GM23338 (cell line): ENCODE measurements at regions not wholly inside any gene's neighbourhood (a gene's known extent, or its start where the extent isn't known, plus 50 kb on each side); places are given as distances from the start of the nearest gene placed in this dataset.

Experiments
- ATAC-seq: fragments of 200-7000 bp; cut with Tn5 transposase; 3 replicates; pipeline ENCODE4 v1.9.1; 2020
- DNase-seq: peaks from one replicate; pipeline ENCODE4 v3.0.0-alpha.2; 2015; ENCODE audit warnings: low spot score
- H2AFZ ChIP-seq: fragments of 200-600 bp; sonication (generic); 2 replicates; pipeline ENCODE4 v1.8.0; 2016; ENCODE audit warnings: antibody characterized with exemption, mild to moderate bottlenecking, moderate library complexity
- H3F3A ChIP-seq: fragments of 200-600 bp; sonication (generic); replicated peaks from 2 replicates; pipeline ENCODE4 v1.8.0; 2017; ENCODE audit warnings: antibody characterized with exemption, mixed run types, low read depth
- H3K27ac ChIP-seq: fragments of 200-600 bp; sonication (generic); 2 replicates; pipeline ENCODE4 v1.6.1; 2016; ENCODE audit warnings: low read depth
- H3K27me3 ChIP-seq: fragments of 200-600 bp; sonication (generic); 2 replicates; pipeline ENCODE4 v1.8.0; 2016; ENCODE audit warnings: mild to moderate bottlenecking, mixed run types, moderate library complexity; ENCODE audit not compliant: insufficient read depth
- H3K36me3 ChIP-seq: fragments of 200-600 bp; sonication (generic); 2 replicates; pipeline ENCODE4 v1.8.0; 2016; ENCODE audit warnings: mild to moderate bottlenecking; ENCODE audit not compliant: insufficient read depth
- H3K4me1 ChIP-seq: fragments of 200-600 bp; sonication (generic); 2 replicates; pipeline ENCODE4 v1.8.0; 2016; ENCODE audit warnings: mild to moderate bottlenecking, moderate library complexity; ENCODE audit not compliant: insufficient read depth
- H3K4me2 ChIP-seq: fragments of 200-600 bp; sonication (generic); 2 replicates; pipeline ENCODE4 v1.7.1; 2017; ENCODE audit warnings: mixed run types
- H3K4me3 ChIP-seq: fragments of 200-600 bp; sonication (generic); 2 replicates; pipeline ENCODE4 v1.6.1; 2016; ENCODE audit warnings: mixed run types
- H3K79me2 ChIP-seq: fragments of 200-600 bp; sonication (generic); replicated peaks from 2 replicates; pipeline ENCODE4 v1.8.0; 2017; ENCODE audit warnings: mild to moderate bottlenecking; ENCODE audit not compliant: insufficient read depth
- H3K9me2 ChIP-seq: fragments of 200-600 bp; sonication (generic); 2 replicates; pipeline ENCODE4 v1.8.0; 2017; ENCODE audit not compliant: insufficient read depth
- H4K20me1 ChIP-seq: fragments of 200-600 bp; sonication (generic); replicated peaks from 2 replicates; pipeline ENCODE4 v1.8.0; 2017; ENCODE audit warnings: mild to moderate bottlenecking; ENCODE audit not compliant: insufficient read depth
- H3K27ac Mint-ChIP-seq: 2 replicates; pipeline ENCODE4 v1.8.0; 2020; ENCODE audit warnings: inconsistent platforms, mild to moderate bottlenecking, moderate library complexity, mixed read lengths
- H3K27me3 Mint-ChIP-seq: 3 replicates; pipeline ENCODE4 v1.8.0; 2022; ENCODE audit warnings: low read depth, mild to moderate bottlenecking, moderate library complexity, mixed read lengths, inconsistent platforms; ENCODE audit not compliant: insufficient read depth, poor library complexity
- H3K36me3 Mint-ChIP-seq: 3 replicates; pipeline ENCODE4 v1.8.0; 2021; ENCODE audit warnings: low read depth, mild to moderate bottlenecking, inconsistent platforms, moderate library complexity, mixed read lengths
- H3K4me1 Mint-ChIP-seq: 3 replicates; pipeline ENCODE4 v1.8.0; 2020; ENCODE audit warnings: mild to moderate bottlenecking, inconsistent platforms, mixed read lengths
- H3K4me3 Mint-ChIP-seq: 3 replicates; pipeline ENCODE4 v1.8.0; 2021; ENCODE audit warnings: moderate library complexity, mild to moderate bottlenecking, inconsistent platforms, mixed read lengths
- H3K9me3 Mint-ChIP-seq: 3 replicates; pipeline ENCODE4 v1.8.0; 2020; ENCODE audit warnings: moderate library complexity, mild to moderate bottlenecking, inconsistent platforms, mixed read lengths
- ETS1 ChIP-seq: IDR thresholded peaks from 2 replicates; pipeline ENCODE4 v1.6.1; 2016; ENCODE audit warnings: antibody characterized with exemption
- EZH2 ChIP-seq: fragments of 200-600 bp; sonication (generic); IDR thresholded peaks from one replicate; pipeline ENCODE4 v1.8.0; 2017; ENCODE audit warnings: antibody characterized with exemption, mild to moderate bottlenecking, low read depth; ENCODE audit not compliant: unreplicated experiment
- JUNB ChIP-seq: IDR thresholded peaks from one replicate; pipeline ENCODE4 v1.6.1; 2016; ENCODE audit warnings: antibody characterized with exemption; ENCODE audit not compliant: unreplicated experiment
- NANOG ChIP-seq: IDR thresholded peaks from 2 replicates; pipeline ENCODE4 v1.6.1; 2016; ENCODE audit warnings: antibody characterized with exemption, borderline replicate concordance
- REST ChIP-seq: IDR thresholded peaks from one replicate; pipeline ENCODE4 v1.6.1; 2018; ENCODE audit warnings: antibody characterized with exemption; ENCODE audit not compliant: unreplicated experiment
- ZNF331 ChIP-seq: fragments of 250-450 bp; sonication (Bioruptor Pico); IDR thresholded peaks from 2 replicates; pipeline ENCODE4 v1.5.0; 2020; ENCODE audit warnings: low read depth, mild to moderate bottlenecking, moderate library complexity
- TF ChIP-seq, protein P1 (sequence below): fragments of 250-450 bp; sonication (Bioruptor Pico); IDR thresholded peaks from 2 replicates; pipeline ENCODE4 v1.5.0; 2020; ENCODE audit warnings: mild to moderate bottlenecking, moderate library complexity

DNA sequence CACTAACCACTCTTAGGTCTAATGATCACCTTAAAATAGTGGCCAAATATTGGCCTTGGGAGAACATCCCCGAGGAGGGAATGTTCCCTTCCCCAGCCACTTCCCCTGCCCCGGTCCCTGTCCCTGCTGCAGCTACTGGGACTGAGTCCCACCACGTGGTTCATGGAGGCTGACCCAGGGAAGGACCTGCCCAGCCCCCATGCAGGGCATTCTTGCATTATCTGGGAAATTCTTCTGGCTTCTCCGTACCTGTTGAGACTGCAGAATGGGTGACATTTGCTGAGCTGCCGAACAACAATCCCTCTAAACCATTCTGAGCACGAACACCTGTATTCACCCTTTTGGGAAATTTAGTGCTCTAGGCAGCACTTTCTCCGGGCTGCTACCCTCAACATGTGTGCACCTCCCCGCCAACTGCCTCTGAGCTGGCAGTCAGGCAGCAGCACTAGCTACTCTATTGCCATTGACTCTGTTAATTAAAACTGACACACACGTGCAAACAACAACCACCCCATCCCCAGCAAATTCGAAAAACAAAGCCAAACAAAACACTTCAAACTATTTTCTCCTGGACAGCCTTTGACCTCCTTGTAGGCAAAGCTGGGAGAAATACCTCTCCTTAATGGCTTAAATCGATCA is 567.4 kb upstream of the MKI67 start (continued):
- no peak for TF ChIP-seq EZH2
- TF ChIP-seq ZNF331: no peak
- no peak for TF ChIP-seq NANOG
- no peak for TF ChIP-seq JUNB

DNA sequence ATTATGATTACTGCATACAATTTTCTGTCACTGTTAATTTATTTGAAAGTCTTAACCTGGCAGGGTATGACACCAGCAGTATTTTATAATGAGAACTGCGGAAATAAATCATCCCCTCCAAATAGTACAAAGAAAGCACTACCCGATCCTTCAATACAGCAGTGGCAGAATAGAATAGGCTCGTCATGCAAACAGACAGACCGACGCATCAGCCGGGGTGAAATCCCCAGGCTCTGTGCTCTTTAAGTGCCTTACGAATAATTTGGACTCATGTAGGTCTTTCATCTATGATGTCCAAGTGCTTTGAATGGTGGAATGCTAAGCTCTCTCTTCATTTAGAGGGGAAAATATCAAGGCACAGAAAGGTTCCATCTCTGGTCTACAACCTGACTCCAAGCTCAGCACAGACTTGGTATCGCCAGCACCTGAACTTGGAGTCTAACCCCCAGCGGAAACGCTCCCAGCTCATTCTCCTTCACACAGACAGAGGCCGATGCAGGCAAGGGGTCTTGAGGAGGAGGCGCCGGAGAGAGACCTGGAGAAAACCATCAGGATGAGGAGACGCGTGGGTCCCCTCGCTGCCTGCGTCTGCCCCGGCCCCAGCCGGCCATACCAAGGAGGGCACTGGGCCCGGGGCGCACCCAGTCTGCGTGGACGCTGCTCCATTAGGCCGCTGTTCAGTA is 568.1 kb upstream of the MKI67 start:
- ATAC-seq: peak; percentile 20
- no peak overlapping the region for H3K27ac ChIP-seq

More for the DNA sequence above, 568.1 kb upstream of the MKI67 start:
- Mint-ChIP-seq H3K36me3 (no peaks in the 10 kb centered on the region), H3K4me3 (no peak overlapping the region), H3K4me1 (peaks cover 47% of the 10 kb centered on the region), H3K9me3 (no peaks in the 10 kb centered on the region), H3K27ac (no peak overlapping the region), H3K27me3 (peaks cover 5% of the 10 kb centered on the region)
- Histone ChIP-seq H3K4me2 (no peak overlapping the region), H3F3A (no peaks in the 10 kb centered on the region), H3K36me3 (no peaks in the 10 kb centered on the region), H3K27me3 (no peaks in the 10 kb centered on the region), H4K20me1 (no peaks in the 10 kb centered on the region), H2AFZ (peak overlapping the region; percentile 88; the same call in 1 of the 2 replicates), H3K9me2 (no peaks in the 10 kb centered on the region), H3K4me3 (no peak overlapping the region), H3K4me1 (peaks cover 23% of the 10 kb centered on the region), H3K79me2 (no peaks in the 10 kb centered on the region)
- peak; percentile 21 for DNase-seq
- no peak for TF ChIP-seq REST
- TF ChIP-seq, protein P1, sequence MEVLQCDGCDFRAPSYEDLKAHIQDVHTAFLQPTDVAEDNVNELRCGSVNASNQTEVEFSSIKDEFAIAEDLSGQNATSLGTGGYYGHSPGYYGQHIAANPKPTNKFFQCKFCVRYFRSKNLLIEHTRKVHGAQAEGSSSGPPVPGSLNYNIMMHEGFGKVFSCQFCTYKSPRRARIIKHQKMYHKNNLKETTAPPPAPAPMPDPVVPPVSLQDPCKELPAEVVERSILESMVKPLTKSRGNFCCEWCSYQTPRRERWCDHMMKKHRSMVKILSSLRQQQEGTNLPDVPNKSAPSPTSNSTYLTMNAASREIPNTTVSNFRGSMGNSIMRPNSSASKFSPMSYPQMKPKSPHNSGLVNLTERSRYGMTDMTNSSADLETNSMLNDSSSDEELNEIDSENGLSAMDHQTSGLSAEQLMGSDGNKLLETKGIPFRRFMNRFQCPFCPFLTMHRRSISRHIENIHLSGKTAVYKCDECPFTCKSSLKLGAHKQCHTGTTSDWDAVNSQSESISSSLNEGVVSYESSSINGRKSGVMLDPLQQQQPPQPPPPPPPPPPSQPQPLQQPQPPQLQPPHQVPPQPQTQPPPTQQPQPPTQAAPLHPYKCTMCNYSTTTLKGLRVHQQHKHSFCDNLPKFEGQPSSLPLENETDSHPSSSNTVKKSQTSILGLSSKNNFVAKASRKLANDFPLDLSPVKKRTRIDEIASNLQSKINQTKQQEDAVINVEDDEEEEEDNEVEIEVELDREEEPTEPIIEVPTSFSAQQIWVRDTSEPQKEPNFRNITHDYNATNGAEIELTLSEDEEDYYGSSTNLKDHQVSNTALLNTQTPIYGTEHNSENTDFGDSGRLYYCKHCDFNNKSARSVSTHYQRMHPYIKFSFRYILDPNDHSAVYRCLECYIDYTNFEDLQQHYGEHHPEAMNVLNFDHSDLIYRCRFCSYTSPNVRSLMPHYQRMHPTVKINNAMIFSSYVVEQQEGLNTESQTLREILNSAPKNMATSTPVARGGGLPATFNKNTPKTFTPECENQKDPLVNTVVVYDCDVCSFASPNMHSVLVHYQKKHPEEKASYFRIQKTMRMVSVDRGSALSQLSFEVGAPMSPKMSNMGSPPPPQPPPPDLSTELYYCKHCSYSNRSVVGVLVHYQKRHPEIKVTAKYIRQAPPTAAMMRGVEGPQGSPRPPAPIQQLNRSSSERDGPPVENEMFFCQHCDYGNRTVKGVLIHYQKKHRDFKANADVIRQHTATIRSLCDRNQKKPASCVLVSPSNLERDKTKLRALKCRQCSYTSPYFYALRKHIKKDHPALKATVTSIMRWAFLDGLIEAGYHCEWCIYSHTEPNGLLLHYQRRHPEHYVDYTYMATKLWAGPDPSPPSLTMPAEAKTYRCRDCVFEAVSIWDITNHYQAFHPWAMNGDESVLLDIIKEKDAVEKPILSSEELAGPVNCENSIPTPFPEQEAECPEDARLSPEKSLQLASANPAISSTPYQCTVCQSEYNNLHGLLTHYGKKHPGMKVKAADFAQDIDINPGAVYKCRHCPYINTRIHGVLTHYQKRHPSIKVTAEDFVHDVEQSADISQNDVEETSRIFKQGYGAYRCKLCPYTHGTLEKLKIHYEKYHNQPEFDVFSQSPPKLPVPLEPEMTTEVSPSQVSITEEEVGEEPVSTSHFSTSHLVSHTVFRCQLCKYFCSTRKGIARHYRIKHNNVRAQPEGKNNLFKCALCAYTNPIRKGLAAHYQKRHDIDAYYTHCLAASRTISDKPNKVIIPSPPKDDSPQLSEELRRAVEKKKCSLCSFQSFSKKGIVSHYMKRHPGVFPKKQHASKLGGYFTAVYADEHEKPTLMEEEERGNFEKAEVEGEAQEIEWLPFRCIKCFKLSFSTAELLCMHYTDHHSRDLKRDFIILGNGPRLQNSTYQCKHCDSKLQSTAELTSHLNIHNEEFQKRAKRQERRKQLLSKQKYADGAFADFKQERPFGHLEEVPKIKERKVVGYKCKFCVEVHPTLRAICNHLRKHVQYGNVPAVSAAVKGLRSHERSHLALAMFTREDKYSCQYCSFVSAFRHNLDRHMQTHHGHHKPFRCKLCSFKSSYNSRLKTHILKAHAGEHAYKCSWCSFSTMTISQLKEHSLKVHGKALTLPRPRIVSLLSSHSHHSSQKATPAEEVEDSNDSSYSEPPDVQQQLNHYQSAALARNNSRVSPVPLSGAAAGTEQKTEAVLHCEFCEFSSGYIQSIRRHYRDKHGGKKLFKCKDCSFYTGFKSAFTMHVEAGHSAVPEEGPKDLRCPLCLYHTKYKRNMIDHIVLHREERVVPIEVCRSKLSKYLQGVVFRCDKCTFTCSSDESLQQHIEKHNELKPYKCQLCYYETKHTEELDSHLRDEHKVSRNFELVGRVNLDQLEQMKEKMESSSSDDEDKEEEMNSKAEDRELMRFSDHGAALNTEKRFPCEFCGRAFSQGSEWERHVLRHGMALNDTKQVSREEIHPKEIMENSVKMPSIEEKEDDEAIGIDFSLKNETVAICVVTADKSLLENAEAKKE: no peak
- TF ChIP-seq ETS1: no peak
